ENCODE measurements at regions not wholly inside any gene's neighbourhood (a gene's known extent, or its start where the extent isn't known, plus 50 kb on each side); places are given as distances from the start of the nearest gene placed in this dataset.

DNA sequence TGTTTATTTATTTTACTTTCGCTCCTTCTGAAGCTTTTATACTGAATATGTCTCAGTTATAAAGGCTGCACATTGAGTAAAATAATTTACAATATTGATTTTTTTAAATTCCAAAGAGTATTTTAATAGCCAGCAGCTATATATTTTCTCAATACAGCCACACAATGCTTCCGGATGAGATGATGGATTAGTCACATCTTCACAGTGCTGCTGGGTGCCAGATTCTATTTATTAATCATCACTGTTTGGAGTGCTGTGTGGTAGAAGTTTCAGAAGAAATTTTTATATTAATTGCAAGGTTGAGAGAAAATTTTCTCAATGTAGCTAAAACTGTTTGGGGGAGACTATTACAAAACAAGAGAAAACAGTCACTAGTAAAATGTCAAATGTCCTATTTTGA lies 989.8 kb downstream of the TLE4 start:
- TF ChIP-seq MYC (IDR thresholded peaks at IDR 0.05; ENCODE audit: low read depth, low read length) (no peak), FOS (IDR thresholded peaks at IDR 0.05; ENCODE audit: borderline replicate concordance, insufficient read depth, low read length) (no peak), POLR2A (IDR thresholded peaks at IDR 0.05; ENCODE audit: low read depth, low read length) (no peak), MAX (IDR thresholded peaks at IDR 0.05; ENCODE audit: insufficient read depth, insufficient read length) (no peak), EZH2 (IDR thresholded peaks at IDR 0.05; ENCODE audit: borderline replicate concordance, low read depth, low read length, severe bottlenecking) (no peak), GATA2 (IDR thresholded peaks at IDR 0.05; ENCODE audit: insufficient read depth, insufficient read length, low read depth, low read length) (no peak), JUN (IDR thresholded peaks at IDR 0.05; ENCODE audit: borderline replicate concordance, insufficient read depth, insufficient read length, low read depth) (no peak), POLR2AphosphoS5 (IDR thresholded peaks at IDR 0.05; ENCODE audit: insufficient read depth, low read depth, low read length) (no peak)
- TF ChIP-seq, protein P1, sequence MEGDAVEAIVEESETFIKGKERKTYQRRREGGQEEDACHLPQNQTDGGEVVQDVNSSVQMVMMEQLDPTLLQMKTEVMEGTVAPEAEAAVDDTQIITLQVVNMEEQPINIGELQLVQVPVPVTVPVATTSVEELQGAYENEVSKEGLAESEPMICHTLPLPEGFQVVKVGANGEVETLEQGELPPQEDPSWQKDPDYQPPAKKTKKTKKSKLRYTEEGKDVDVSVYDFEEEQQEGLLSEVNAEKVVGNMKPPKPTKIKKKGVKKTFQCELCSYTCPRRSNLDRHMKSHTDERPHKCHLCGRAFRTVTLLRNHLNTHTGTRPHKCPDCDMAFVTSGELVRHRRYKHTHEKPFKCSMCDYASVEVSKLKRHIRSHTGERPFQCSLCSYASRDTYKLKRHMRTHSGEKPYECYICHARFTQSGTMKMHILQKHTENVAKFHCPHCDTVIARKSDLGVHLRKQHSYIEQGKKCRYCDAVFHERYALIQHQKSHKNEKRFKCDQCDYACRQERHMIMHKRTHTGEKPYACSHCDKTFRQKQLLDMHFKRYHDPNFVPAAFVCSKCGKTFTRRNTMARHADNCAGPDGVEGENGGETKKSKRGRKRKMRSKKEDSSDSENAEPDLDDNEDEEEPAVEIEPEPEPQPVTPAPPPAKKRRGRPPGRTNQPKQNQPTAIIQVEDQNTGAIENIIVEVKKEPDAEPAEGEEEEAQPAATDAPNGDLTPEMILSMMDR (IDR thresholded peaks at IDR 0.05; ENCODE audit: extremely low read depth in 1 of 2, insufficient read depth in 1 of 2, low read depth in 1 of 2, low read length in 2 of 2), result no peak
- no peak overlapping the region for H3K4me2 ChIP-seq (ENCODE audit: insufficient read depth, low read length)
- no peak overlapping the region for H3K4me3 ChIP-seq (replicated peaks in 1 of 3; ENCODE audit: insufficient read depth in 1 of 3, low read depth in 1 of 3, low read length in 3 of 3)
- no peaks in the 10 kb centered on the region for H3K27me3 ChIP-seq (ENCODE audit: control insufficient read depth in 2 of 2, insufficient read depth in 2 of 2, low read length in 2 of 2)
- no peak overlapping the region for H3K27ac ChIP-seq (ENCODE audit: insufficient read depth, low read depth, low read length)
- H3K9me3 ChIP-seq (replicated peaks; ENCODE audit: control insufficient read depth, insufficient read depth, low read length), result peaks cover 5% of the 10 kb centered on the region
- intact Hi-C loops (cut with micrococcal nuclease), result no loop called here
- no peaks in the 10 kb centered on the region for H4K20me1 ChIP-seq (replicated peaks; ENCODE audit: control insufficient read depth, extremely low read depth, insufficient read depth, low read length)
- H2AFZ ChIP-seq (ENCODE audit: low read depth, low read length), result no peak overlapping the region
- DNase-seq (ENCODE audit: low read depth, low spot score) (no peak), FAIRE-seq (no peak)
- dilution Hi-C loops (cut with MboI; ENCODE audit: extremely low pct_ligation_motif_present, low sequenced_read_pairs), result no loop called here
- ChIA-PET CTCF (no interaction called here), POLR2A (no interaction called here)
- H3K4me1 ChIP-seq (ENCODE audit: control insufficient read depth, extremely low read depth, insufficient read depth, low read length), result no peaks in the 10 kb centered on the region
- H3K79me2 ChIP-seq (ENCODE audit: control insufficient read depth, insufficient read depth, low read length), result no peaks in the 10 kb centered on the region
- no peaks in the 10 kb centered on the region for H3K36me3 ChIP-seq (ENCODE audit: control insufficient read depth in 2 of 2, extremely low read depth in 1 of 2, insufficient read depth in 2 of 2, low read length in 2 of 2)
- no TSS peak for BruUV-seq (replicated peaks)
- no peak overlapping the region for H3K9ac ChIP-seq (replicated peaks; ENCODE audit: extremely low read depth, insufficient read depth, low read length)
- H3K9me1 ChIP-seq (replicated peaks; ENCODE audit: control insufficient read depth, extremely low read depth, insufficient read depth, low read length), result no peaks in the 10 kb centered on the region
